ENCODE measurements at regions not wholly inside any gene's neighbourhood (a gene's known extent, or its start where the extent isn't known, plus 50 kb on each side); places are given as distances from the start of the nearest gene placed in this dataset.

GRCh38 chr19:31102674-31103073 lies 246.6 kb downstream of the TSHZ3 start:
- TF ChIP-seq POLR2A (IDR thresholded peaks at IDR 0.05): no peak
- TF ChIP-seq CTCF (IDR thresholded peaks at IDR 0.05): no peak
